ENCODE measurements at regions not wholly inside any gene's neighbourhood (a gene's known extent, or its start where the extent isn't known, plus 50 kb on each side); places are given as distances from the start of the nearest gene placed in this dataset.

DNA sequence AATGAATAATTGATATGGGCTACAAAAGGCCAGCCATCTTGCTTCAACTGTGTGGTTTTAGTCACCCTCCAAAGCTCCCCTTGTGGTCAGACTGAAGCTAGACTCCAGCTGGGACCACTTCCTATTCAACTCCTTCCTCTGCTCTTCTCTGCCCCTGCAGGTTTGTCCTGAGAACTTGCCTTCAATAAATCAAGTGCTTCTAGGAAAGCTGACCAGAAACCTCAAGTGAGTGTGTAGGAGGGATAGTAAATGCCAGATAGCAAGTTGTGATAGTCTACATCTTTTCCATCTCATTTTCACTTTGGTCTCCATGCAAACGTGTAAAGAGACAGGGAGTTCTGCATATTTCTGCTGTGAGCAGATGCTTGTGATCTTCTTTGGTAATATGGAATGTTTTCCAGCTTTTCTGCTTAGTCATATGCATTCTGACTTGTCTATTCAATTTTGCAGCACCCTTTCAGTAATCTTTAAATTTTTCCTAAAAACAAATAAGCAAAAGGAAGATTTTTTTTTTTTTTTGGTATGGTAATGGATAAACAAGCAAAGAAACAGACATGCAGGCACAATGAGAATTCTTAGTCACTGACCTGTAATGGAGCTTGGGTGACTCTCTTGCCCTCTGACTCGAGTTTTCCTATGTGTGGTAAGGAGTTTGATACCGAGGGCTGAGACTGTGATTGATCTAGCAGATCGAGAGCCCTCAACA lies 201.3 kb upstream of the BTBD3 start:
- peak; percentile 78 for DNase-seq

- no peak for DNase-seq
Observed at GRCh38 chr20:11716945-11717248, 200.8 kb upstream of the BTBD3 start.

DNA sequence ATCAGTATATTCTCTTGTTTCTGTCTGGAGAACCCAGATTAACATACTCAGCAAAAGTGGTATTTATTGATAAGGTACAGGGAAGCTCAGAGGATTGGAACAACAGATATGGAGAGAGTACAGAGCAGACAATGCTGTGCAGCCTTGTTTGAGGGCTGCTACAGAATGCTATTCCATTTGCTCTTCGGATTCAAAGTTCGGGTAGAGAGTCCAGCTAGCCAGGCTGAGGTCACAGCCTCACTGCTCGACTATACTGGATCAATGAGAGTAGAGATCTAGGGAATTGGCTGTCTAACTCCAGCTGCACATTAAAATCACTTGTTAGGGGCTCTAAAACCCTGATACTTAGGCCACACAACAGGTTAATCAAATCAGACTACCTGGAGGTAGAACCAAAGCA lies 200.1 kb upstream of the BTBD3 start:
- no peak for DNase-seq

GRCh38 chr20:11718474-11719094 lies 199.1 kb upstream of the BTBD3 start:
- DNase-seq: no peak

DNA sequence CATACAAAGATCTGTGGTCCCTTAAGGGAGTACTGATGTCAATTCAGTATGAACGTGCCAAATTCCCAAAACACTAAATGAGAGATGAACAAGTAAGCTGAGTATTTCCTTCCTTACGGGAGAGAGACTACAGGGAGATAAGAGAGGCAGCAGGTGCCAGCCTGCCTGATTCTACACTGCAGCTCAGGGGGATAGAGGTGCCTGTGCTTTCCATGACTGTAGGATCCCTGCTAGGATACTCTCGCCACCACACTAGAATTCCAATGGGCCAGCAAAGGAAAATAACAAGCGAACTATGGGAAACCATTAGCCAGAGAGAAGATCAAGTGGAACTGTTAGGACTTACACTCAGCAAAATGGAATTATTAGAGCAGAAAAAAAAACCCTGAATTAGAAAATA lies 198.5 kb upstream of the BTBD3 start:
- no peak for DNase-seq

GRCh38 chr20:11721411-11721810 lies 196.3 kb upstream of the BTBD3 start:
- DNase-seq: no peak

DNA sequence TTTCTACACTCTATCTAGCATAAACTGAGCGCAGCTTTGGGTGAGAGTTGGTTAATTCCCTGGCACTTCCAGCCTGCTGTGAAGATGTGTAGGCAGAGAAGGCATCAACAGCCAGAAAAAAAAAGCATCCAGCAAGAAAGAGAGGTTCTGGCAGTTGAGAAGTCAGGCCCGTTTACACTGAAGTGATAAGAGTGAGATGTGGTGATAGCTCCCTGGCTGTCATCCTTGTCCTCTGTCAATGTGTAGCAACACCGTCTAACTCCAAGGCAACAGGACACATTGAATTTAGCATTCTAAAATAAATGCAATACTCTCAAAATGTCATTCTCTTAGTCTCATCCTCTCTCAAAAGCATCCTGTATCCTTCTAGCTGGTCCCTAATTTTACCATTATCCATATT lies 193.6 kb upstream of the BTBD3 start:
- no peak for DNase-seq

DNA sequence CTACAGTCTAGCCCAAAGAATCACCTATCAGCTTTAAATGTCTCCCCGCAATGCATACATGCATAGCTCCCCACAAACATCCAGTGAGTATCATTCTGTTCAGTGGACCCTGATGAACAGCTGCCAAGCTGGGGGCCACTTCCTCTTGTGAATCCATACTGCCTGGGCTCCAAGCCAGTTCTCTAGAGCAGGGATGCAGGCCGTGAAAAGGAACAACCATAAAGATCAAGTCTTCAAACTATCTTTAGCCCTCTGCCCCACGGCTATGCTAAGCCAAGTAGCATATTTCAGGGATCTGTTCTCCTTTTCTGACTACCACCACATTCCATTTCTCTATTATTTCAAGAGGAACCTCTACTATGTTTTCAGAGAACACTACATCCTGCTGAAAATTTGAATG lies 191.7 kb upstream of the BTBD3 start:
- DNase-seq: no peak

- DNase-seq: no peak
Observed at GRCh38 chr20:11727708-11728107, 190.0 kb upstream of the BTBD3 start.

GRCh38 chr20:11728937-11729336 lies 188.8 kb upstream of the BTBD3 start:
- DNase-seq: no peak

DNA sequence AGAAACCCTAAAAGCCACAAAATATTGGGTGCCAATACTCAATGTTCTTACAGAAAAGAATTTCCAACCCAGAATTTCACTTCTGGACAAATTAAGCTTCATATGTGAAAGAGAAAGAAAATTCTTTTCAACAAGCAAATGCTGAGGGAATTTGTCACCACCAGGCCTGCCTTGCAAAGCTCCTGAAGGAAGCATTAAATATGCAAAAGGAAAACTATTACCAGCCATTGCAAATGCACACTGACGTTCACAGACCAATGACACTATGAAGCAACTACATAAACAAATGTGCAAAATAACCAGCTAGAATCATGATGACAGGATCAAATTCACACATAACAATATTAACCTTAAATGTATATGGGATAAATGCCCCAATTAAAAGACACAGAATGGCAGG lies 187.9 kb upstream of the BTBD3 start:
- DNase-seq: no peak

DNA sequence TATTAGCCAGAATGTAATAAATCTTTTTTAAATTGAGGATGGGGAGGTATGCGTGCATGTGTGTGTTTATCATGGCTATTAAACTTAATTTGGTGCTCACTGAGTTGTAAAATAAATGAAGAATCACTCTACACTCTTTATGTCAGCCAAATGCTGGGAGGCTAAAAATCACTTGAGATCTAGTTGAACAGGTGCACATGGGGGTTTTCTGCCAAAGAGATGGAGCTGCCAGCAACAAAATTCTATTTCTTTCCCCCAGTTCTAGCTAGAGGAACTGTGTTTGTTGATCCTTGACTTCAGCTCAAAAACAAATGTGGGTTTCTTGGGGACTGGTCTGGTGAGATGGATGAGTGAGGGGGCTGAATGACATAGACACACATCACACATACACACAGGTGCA lies 183.3 kb upstream of the BTBD3 start:
- no peak for DNase-seq

- DNase-seq: no peak
Observed at GRCh38 chr20:11738852-11739251, 178.8 kb upstream of the BTBD3 start.

DNA sequence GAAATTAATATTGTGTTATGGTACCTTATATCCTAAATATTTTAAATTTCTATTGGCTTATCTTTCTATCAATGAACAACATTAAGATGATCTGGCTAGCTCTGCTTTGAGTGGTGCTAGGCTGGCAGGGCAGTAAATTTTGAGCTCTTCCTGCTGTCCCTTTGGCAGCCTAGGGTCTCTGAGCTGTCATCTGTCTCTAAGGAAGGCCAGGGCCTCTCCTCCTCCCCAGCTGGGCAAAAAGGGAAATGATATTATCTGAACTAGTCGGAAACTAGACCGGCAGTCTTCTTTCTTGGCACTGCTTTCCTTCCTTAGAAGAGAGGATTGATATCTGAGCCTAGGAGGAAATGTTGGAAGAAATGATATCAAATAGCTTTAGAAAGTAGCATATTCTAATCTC lies 176.7 kb upstream of the BTBD3 start:
- DNase-seq: no peak

- DNase-seq: no peak
Observed at GRCh38 chr20:11745145-11745544, 172.5 kb upstream of the BTBD3 start.

DNA sequence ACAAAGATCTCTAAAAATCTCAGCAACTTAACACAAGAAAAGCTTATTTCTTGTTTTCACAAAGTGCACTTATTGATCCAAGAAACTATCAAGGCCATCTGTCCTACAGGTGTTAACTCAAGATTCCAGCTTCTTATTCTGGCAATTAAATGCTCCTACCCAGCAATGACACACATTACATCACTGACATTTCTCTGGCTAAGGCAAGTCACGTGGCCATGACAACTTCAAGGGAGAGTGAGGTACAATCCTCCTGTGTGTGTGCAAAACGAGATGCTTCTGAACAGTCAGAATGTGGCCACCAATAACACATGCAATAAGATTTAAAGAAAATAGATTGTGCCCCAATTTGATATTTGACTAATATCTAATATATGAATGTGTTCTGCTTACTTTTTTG lies 169.3 kb upstream of the BTBD3 start:
- DNase-seq: no peak

DNA sequence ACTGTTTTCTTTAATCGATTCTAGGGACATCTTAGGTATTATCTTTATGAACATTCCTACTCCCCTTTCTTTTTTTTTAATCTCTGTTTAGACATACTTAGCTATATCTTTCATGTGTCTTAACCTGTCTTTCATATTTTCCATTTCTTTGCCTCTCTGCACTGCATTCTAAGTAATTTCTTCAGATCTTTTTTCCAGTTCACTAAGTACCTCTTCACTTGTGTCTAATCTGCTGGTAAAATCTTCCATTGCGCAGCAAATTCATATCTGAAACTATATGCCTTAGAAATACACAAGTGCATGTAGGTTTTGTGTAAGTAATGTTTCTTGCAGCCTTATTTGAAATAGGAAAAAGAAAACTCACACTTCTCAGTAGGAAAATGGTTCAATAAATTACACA lies 165.4 kb upstream of the BTBD3 start:
- DNase-seq: no peak

DNA sequence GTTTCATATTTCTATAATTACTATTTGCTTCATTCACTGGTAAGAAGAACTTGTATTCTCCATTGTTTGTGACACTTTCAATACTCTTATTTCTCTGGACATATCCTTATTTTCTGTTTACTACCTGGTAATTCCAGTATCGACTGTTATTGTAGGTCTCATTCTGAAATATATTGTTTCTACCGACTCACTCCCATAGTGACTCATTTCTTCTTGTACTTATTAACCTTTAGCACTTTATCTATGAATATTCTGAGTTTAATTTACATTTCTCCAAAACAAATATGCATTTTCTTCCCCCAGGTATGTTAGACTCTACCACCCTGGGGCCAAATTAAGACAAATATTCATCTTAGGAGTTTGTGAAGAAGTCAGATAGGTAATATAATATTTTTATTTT lies 164.5 kb upstream of the BTBD3 start:
- no peak for DNase-seq

GRCh38 chr20:11754451-11754850 lies 163.2 kb upstream of the BTBD3 start:
- DNase-seq: no peak

DNA sequence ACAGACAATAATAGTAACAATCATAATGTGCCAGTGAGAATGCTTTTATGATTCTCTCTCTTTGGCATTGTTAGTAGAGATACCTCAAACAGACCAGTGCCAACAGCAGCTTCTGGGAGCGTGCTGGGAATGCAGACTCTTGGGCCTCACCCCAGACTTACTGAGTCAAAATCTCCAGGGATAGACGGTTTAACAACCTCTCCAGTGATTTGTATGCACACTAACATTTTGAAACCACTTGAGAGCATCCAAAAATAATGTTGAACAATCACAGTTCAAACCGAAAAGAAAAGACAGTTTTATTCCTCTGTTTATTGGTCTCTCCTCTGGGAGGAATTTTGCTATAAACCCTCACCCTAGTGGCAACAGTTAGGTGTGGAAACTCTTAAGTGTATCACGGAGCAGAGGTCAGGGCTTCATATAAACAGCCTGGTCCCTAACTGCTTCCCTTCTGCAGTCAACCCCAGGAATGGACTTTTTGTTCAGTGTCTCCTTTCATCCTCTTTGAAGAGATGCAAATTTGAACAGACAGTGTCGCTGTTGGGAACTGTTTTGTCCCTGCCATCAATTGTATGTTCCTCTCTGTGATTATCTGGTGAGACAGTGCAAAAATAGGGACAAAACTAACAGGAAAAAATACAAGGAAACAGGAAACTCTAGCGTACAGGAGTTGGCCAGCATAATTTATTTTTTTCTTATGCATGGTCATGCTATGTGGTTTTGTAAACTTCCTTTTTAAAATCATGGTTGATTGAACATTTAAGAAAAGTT lies 162.4 kb upstream of the BTBD3 start:
- DNase-seq: no peak

- no peak for DNase-seq
Observed at GRCh38 chr20:11761497-11761896, 156.2 kb upstream of the BTBD3 start.

DNA sequence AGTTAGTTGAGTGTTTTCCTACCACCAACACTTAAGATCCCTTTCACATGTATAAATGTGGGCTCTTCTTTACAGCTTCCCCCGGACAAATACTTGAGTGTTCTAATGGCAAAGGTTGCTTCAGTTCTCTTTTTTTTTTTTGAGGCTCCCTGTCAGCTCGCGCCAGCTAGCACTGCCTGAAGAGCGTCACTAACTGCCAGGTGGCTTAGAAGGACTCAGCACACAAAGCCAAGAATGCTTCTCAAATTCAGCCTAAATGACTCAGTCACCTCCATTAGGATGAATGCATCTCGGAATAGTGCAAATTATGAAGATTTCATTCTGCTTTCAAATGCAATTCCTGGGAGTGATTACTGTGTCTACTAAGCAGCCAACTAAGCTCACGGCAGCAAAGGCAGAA lies 150.7 kb upstream of the BTBD3 start:
- DNase-seq: no peak

DNA sequence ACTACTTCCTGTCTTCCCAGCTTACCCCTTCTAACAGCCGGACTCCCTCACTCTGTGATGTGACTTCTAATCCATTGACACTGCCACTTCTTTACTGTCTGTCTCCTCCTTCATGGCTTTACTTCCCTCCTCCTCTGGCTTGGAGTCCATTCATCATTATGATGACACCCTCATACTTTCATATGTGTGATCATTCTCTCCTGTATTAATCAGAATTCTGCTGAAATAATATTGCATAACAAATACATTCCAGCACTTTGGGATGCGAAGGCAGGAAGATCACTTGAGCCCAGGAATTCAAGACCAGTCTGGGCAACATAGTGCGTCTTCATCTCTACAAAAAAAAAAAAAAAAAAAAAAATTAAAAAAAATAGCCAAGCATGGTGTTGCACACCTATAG lies 147.9 kb upstream of the BTBD3 start:
- DNase-seq: peak; percentile 1

DNA sequence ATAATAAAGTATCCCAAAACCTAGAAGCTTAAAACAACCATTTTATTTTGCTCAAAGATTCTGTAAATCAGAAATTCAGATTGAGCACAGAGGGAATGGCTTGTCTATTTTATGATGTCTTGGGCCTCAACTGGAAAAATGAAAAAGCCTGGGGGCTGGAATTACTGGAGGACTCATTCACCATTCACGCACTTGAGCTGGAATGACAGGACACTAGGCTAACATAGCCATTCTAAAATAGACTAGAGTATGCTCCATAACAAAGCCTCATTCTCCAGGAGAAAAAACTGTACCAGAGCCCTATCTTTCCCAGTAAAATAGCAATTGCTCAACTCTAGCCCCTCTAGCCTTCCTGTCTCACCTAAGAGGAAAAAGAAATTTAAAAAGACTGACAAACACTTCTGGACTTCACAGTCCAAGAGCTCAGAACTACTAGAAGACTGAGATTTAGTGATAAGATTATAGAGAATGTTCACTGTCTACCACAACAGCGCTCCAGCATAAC lies 145.4 kb upstream of the BTBD3 start:
- DNase-seq: no peak

Measured in NCI-H226 (cell line).